ENCODE measurements at regions not wholly inside any gene's neighbourhood (a gene's known extent, or its start where the extent isn't known, plus 50 kb on each side); places are given as distances from the start of the nearest gene placed in this dataset.
"Not testable (repeated sequence)": the region's sequence is repeated elsewhere in the genome, so short reads cannot be mapped to it uniquely, and the experiment has no call there.

DNA sequence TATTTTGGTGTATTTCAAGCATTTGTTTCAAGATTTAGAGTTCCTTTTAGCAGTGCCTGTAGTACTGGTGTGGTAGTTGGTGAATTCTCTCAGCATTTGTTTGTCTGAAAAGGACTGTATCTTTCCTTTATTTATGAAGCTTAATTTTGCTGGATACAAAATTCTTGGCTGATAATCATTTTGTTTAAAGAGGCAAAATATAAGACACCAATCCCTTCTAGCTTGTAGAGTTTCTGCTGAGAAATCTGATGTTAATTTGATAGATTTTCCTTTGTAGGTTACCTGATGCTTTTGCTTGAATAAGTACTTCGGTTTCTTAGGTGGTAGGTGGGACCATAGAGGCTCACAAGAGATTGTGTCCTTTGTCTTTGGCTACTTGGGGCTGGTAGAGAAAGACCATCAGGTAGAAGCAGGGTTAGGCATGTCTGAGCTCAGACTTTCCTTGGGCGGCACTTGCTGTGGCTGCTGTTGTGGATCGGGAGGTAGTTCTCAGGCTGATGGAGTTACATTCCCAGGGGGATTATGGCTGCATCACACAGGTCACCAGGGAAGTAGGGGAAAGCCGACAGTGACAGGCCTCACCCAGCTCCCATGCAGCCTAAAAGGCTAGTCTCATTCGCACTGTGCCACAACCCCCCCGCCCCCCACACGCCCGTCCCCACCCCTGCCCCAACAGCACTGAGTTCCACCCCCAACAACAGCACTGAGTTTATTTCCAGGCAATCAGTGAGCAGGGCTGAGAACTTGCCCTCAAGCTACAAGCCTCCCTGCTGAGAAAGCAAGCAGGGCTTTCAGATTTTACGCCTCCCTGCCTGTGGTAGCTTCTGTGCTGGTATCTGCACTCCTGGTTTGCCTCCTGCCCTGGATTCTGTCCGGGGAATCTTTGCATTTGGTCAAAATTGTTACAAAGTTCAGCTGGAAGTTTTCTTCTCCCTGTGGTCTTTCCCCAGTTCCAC lies 127.1 kb upstream of the GLRA1 start:
- no peak for DNase-seq (ENCODE audit: low spot score)

DNA sequence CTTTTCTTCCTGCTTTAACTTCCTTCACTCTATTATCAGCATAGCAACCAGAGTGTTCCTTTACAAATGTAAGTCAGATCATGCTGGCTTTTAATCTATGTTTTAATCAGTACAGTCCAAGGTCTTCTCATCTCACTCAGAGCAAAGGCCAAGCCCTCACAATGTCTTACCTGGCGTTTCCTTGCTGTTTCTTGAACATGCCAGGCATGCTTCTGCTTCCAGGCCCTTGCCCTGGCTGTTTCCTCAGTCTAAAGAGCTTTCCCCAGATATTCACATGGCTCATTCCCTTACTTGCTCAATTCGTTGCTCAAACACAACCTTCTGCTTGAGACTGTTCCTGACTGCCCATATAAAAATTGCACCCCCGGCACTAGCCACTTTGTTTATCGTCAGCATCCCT lies 121.7 kb upstream of the GLRA1 start:
- DNase-seq (ENCODE audit: low spot score): no peak

DNA sequence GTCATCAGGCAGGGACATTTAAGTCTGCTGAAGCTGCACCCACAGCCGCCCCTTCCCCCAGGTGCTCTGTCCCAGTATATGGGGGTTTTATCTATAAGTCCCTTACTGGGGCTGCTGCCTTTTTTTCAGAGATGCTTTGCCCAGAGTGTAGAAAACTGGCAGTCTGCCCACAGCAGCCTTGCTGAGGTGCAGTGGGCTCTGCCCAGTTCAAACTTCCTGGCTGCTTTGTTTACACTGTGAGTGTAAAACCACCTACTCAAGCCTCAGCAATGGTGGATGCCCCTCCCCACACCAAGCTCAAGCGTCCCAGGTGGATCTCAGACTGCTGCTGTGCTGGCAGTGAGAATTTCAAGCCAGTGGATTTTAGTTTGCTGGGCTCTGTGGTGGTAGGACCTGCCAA lies 114.2 kb upstream of the GLRA1 start:
- DNase-seq (ENCODE audit: low spot score): not testable (repeated sequence)

- not testable (repeated sequence) for DNase-seq (ENCODE audit: low spot score)
Observed at GRCh38 chr5:152026328-152027024, 101.8 kb upstream of the GLRA1 start.

DNA sequence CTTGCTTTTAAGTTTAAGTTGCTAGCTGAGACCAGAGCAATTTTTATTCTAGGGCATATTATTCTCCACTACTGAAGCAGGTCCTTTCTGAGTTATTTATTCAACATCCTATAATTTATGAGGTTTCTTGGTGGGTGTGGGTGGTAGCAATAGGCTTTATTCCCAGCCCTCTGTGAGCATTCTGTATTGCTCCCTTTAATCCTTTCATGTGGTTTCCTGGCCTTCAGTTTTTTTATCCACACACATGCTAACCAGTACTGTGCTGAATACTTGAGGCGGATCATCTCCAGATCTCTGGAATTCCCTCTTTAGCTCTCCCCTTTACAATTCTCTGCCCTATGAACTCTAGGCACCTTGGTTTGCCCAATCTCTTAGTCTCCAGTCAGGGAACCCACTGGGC lies 91.8 kb upstream of the GLRA1 start:
- DNase-seq (ENCODE audit: low spot score): no peak

GRCh38 chr5:152007653-152008335 lies 83.1 kb upstream of the GLRA1 start:
- no peak for DNase-seq (ENCODE audit: low spot score)

- DNase-seq (ENCODE audit: low spot score): no peak
Observed at GRCh38 chr5:152004095-152004494, 79.4 kb upstream of the GLRA1 start.
